ENCODE measurements at regions not wholly inside any gene's neighbourhood (a gene's known extent, or its start where the extent isn't known, plus 50 kb on each side); places are given as distances from the start of the nearest gene placed in this dataset.

DNA sequence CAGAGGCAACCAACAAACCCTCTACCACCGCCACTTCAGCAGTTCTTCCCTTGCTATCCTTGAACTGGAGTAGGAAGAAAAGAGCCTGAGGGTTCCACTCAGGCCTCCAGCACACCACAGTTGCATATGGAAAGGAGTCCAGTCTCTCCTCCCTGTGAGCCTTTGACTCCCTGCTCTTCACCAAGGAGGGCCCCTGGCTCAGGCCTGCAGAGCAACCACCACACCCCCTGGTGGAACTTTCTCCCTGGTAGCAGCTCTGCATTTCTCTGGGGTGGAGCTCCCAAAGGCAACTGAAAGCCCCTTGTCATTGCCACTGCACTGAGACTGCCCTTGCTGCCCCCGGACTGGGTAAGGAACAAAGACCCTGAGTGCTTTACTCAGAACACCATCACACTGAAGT, 1021.5 kb upstream of the ADGRL2 start:
- no peak for TF ChIP-seq ZFX (IDR thresholded peaks at IDR 0.05; ENCODE audit: borderline replicate concordance)
- TF ChIP-seq, protein P1, sequence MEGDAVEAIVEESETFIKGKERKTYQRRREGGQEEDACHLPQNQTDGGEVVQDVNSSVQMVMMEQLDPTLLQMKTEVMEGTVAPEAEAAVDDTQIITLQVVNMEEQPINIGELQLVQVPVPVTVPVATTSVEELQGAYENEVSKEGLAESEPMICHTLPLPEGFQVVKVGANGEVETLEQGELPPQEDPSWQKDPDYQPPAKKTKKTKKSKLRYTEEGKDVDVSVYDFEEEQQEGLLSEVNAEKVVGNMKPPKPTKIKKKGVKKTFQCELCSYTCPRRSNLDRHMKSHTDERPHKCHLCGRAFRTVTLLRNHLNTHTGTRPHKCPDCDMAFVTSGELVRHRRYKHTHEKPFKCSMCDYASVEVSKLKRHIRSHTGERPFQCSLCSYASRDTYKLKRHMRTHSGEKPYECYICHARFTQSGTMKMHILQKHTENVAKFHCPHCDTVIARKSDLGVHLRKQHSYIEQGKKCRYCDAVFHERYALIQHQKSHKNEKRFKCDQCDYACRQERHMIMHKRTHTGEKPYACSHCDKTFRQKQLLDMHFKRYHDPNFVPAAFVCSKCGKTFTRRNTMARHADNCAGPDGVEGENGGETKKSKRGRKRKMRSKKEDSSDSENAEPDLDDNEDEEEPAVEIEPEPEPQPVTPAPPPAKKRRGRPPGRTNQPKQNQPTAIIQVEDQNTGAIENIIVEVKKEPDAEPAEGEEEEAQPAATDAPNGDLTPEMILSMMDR (IDR thresholded peaks at IDR 0.05) = no peak
- no peak overlapping the region for H3K27ac ChIP-seq

DNA sequence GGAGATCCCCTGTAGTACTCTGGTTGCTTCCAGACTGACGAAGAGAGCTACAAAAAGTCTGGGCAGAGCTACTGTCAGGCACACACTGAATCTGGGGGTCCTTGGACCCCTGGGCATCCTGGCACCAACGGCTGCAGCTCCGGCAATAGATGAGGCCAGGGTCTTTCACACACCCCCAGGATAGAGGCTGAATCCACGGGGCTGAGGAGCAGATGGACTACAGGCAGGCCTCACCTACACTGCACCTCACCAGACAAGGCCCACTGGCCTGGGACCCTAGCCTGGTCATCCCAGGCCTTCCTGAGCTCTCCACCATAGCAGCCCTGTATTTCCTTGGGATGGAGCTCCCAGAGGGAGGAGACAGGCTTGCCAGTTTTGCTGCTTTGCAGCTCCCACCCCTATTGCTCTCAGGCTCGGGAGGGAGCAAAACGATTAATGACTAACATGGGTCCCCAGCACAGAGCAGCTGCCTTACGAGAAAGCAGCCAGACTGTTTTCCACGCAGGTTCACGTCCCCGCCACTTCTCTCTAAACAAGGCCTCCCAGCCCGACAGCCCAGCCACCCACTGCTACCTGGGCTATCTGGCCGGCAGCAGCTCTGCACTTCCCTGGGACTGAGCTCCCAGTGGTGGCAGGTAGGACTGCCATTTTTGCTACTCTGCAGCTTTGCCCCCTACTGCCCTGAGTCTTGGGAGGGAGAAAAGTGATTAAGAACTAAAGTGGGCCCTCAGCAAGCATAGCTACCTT, 1022.5 kb upstream of the ADGRL2 start:
- no peak for TF ChIP-seq ZFX (IDR thresholded peaks at IDR 0.05; ENCODE audit: borderline replicate concordance)
- TF ChIP-seq, protein P1 (IDR thresholded peaks at IDR 0.05) = no peak
- no peak overlapping the region for H3K27ac ChIP-seq

DNA sequence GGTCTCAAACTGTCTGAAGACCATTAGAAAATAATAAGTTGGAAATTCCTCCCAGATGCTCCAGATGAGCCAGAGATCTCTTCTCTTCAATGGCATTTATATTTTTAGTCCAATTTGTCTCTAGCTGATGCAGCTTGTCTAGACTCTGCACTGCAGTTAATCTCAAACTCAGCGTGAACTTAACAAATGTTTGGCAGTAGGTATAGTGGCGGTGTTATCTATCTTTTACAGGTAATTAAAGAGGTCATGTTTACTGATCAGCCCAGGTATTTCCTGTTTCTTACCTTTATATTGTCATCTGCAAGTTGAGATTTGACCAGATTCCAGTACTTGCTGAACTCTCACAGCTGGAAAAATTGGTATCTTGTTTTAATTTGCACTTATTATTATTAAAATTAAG, 1024.5 kb upstream of the ADGRL2 start:
- TF ChIP-seq ZFX (IDR thresholded peaks at IDR 0.05; ENCODE audit: borderline replicate concordance) = no peak
- TF ChIP-seq, protein P1 (IDR thresholded peaks at IDR 0.05) = no peak
- H3K27ac ChIP-seq = no peak overlapping the region

DNA sequence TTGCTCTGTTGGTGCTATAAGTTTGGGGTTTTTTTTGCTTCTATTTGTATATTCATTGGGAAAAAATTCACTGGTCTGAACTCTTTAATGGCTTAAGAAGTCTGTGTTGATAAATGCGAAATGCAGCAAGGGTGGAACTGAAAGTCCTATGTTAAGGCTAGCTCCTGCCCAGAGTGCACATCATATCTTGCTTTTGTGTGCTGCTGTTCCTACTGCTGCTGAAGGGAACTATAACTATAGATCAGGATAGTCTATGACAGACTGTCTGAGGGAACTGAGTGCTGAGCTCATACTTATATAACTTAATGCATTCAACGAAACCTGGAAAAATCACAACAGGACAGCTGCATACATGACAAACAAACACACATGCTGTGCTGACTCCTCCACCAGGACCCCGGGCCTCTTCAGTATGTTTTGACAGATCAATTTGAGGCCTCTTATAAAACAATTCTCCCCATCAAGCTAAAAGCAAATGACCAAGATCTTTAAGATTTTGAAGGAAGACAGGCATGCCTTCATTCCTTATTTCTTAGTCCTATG, 1031.5 kb upstream of the ADGRL2 start:
- no peak overlapping the region for H3K27ac ChIP-seq
- no peak for TF ChIP-seq ZFX (IDR thresholded peaks at IDR 0.05; ENCODE audit: borderline replicate concordance)
- TF ChIP-seq, protein P1 (IDR thresholded peaks at IDR 0.05) = no peak

DNA sequence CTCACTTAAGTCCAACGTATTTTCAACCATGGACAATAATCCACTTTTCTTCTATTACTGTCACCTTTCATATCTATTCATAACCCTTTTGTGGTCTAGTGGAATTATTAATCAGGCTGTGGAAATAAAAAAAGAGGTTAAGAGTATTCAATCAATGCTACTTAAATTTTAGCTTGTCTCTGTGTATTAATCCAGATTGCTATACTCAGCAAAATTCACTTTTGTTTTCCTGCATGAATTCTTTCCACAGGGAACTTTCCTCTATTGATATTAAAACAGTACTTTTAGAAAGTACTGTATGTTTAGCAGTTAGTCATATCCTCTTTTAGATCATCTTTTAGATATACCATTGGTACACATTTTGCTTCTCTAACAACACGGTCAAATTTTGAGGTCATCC, 1033.0 kb upstream of the ADGRL2 start:
- TF ChIP-seq ZFX (IDR thresholded peaks at IDR 0.05; ENCODE audit: borderline replicate concordance) = no peak
- TF ChIP-seq, protein P1 (IDR thresholded peaks at IDR 0.05) = no peak
- H3K27ac ChIP-seq = no peak overlapping the region

DNA sequence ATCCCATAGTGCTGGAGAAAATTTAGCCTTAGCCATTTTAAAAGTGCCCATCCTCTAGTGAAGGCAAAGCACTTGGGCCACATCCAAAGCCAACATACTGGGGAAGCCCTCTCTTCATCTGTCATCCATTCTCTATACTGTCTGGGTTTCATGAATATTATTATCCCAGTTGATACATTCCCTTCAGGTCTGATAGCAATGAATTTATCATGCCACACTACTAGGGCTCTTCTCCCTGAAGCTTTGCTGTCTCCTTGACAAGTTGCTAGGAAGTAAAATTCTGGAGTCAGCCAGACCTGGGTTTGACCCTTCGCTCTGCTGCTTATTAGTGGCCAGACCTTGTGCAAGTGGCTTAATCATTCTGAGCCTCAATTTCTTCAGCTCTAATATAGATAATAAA, 1041.4 kb upstream of the ADGRL2 start:
- H3K27ac ChIP-seq = no peak overlapping the region
- TF ChIP-seq, protein P1 (IDR thresholded peaks at IDR 0.05) = no peak
- no peak for TF ChIP-seq ZFX (IDR thresholded peaks at IDR 0.05; ENCODE audit: borderline replicate concordance)

DNA sequence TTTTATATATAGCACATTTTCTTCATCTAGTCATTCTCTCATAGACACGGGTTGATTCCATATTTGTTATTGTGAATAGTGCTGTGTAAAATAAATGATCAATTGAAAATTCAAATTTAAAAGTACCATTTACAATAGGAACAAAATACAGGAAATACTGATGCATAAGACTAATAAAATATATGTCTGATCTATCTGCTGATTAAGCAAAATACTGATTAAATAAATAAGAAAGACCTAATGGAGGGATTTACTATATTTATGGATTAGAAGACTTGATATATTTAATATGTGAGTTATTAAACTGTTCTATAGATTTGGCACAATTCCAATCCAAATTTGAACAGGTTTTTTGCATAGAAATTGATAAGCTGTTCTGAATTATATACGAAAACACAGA, 1044.8 kb upstream of the ADGRL2 start:
- no peak overlapping the region for H3K27ac ChIP-seq
- TF ChIP-seq, protein P1 (IDR thresholded peaks at IDR 0.05) = no peak
